ENCODE measurements at regions not wholly inside any gene's neighbourhood (a gene's known extent, or its start where the extent isn't known, plus 50 kb on each side); places are given as distances from the start of the nearest gene placed in this dataset.

GRCh38 chr4:97153042-97153441, 990.2 kb downstream of the STPG2 start:
- Mint-ChIP-seq H3K4me1 (no peaks in the 10 kb centered on the region), H3K4me3 (no peak overlapping the region), H3K36me3 (no peaks in the 10 kb centered on the region), H3K27me3 (no peaks in the 10 kb centered on the region), H3K27ac (no peak overlapping the region), H3K9me3 (no peaks in the 10 kb centered on the region)

- no peaks in the 10 kb centered on the region for H3K27me3 Mint-ChIP-seq
- no peaks in the 10 kb centered on the region for H3K4me1 Mint-ChIP-seq
- H3K4me3 Mint-ChIP-seq = no peak overlapping the region
- H3K9me3 Mint-ChIP-seq = peaks cover 3 to 4% (median 3%) of the 10 kb centered on the region in 3 donors
- no peaks in the 10 kb centered on the region for H3K36me3 Mint-ChIP-seq
- no peak overlapping the region for H3K27ac Mint-ChIP-seq
These were observed 983.7 kb downstream of the STPG2 start for GRCh38 chr4:97159625-97160024.

- H3K36me3 Mint-ChIP-seq = peaks cover 4% of the 10 kb centered on the region
- H3K27ac Mint-ChIP-seq = no peak overlapping the region
- no peaks in the 10 kb centered on the region for H3K4me1 Mint-ChIP-seq
- peaks cover 0 to 2% (median 1%) of the 10 kb centered on the region in 3 donors for H3K9me3 Mint-ChIP-seq
- H3K4me3 Mint-ChIP-seq = no peak overlapping the region
- no peaks in the 10 kb centered on the region for H3K27me3 Mint-ChIP-seq
These were observed 958.0 kb downstream of the STPG2 start for GRCh38 chr4:97185233-97185632.

- no peak overlapping the region for H3K27ac Mint-ChIP-seq
- no peaks in the 10 kb centered on the region for H3K36me3 Mint-ChIP-seq
- no peaks in the 10 kb centered on the region for H3K4me1 Mint-ChIP-seq
- no peak overlapping the region for H3K4me3 Mint-ChIP-seq
- peaks cover 0 to 20% (median 6%) of the 10 kb centered on the region in 3 donors for H3K9me3 Mint-ChIP-seq
- H3K27me3 Mint-ChIP-seq = no peaks in the 10 kb centered on the region
These were observed 946.2 kb downstream of the STPG2 start for GRCh38 chr4:97197106-97197505.

GRCh38 chr4:97208749-97209148, 934.5 kb downstream of the STPG2 start:
- no peak overlapping the region for H3K27ac Mint-ChIP-seq
- peaks cover 2 to 12% (median 6%) of the 10 kb centered on the region in 3 donors for H3K9me3 Mint-ChIP-seq
- peaks cover 1% of the 10 kb centered on the region for H3K36me3 Mint-ChIP-seq
- no peaks in the 10 kb centered on the region for H3K27me3 Mint-ChIP-seq
- no peaks in the 10 kb centered on the region for H3K4me1 Mint-ChIP-seq
- no peak overlapping the region for H3K4me3 Mint-ChIP-seq

- Mint-ChIP-seq H3K9me3 (no peaks in the 10 kb centered on the region), H3K36me3 (no peaks in the 10 kb centered on the region), H3K4me1 (no peaks in the 10 kb centered on the region), H3K27me3 (no peaks in the 10 kb centered on the region), H3K27ac (no peak overlapping the region), H3K4me3 (no peak overlapping the region)
These were observed 927.8 kb downstream of the STPG2 start for GRCh38 chr4:97215409-97215941.

GRCh38 chr4:97216046-97216445, 927.2 kb downstream of the STPG2 start:
- H3K9me3 Mint-ChIP-seq = no peaks in the 10 kb centered on the region

GRCh38 chr4:97235521-97235920, 907.8 kb downstream of the STPG2 start:
- peaks cover 0 to 1% (median 0%) of the 10 kb centered on the region in 3 donors for H3K4me1 Mint-ChIP-seq
- H3K36me3 Mint-ChIP-seq = no peaks in the 10 kb centered on the region
- H3K27ac Mint-ChIP-seq = no peak overlapping the region
- H3K9me3 Mint-ChIP-seq = peaks cover 0 to 2% (median 0%) of the 10 kb centered on the region in 3 donors
- no peak overlapping the region for H3K4me3 Mint-ChIP-seq
- no peaks in the 10 kb centered on the region for H3K27me3 Mint-ChIP-seq

More at GRCh38 chr4:97216046-97216445, 927.2 kb downstream of the STPG2 start:
- H3K4me1 Mint-ChIP-seq = no peaks in the 10 kb centered on the region
- H3K36me3 Mint-ChIP-seq = no peaks in the 10 kb centered on the region
- H3K27ac Mint-ChIP-seq = no peak overlapping the region
- no peaks in the 10 kb centered on the region for H3K27me3 Mint-ChIP-seq
- no peak overlapping the region for H3K4me3 Mint-ChIP-seq

- Mint-ChIP-seq H3K9me3 (peaks cover 0 to 6% (median 2%) of the 10 kb centered on the region in 3 donors), H3K4me1 (peaks cover 0 to 1% (median 0%) of the 10 kb centered on the region in 3 donors), H3K27ac (no peak overlapping the region), H3K27me3 (no peaks in the 10 kb centered on the region), H3K36me3 (no peaks in the 10 kb centered on the region), H3K4me3 (no peak overlapping the region)
These were observed 904.2 kb downstream of the STPG2 start for GRCh38 chr4:97238956-97239666.

GRCh38 chr4:97239667-97239997, 903.6 kb downstream of the STPG2 start:
- H3K36me3 Mint-ChIP-seq = no peaks in the 10 kb centered on the region
- H3K9me3 Mint-ChIP-seq = peaks cover 0 to 6% (median 2%) of the 10 kb centered on the region in 3 donors
- H3K27ac Mint-ChIP-seq = no peak overlapping the region
- peaks cover 0 to 1% (median 0%) of the 10 kb centered on the region in 3 donors for H3K4me1 Mint-ChIP-seq
- H3K27me3 Mint-ChIP-seq = no peaks in the 10 kb centered on the region
- H3K4me3 Mint-ChIP-seq = no peak overlapping the region

GRCh38 chr4:97252615-97253154, 890.6 kb downstream of the STPG2 start:
- Mint-ChIP-seq H3K4me1 (no peaks in the 10 kb centered on the region), H3K36me3 (no peaks in the 10 kb centered on the region), H3K27me3 (no peaks in the 10 kb centered on the region), H3K4me3 (no peak overlapping the region), H3K27ac (peak overlapping the region in 1 of 3 donors; percentile 61), H3K9me3 (peaks cover 1 to 11% (median 5%) of the 10 kb centered on the region in 3 donors)

- Mint-ChIP-seq H3K27me3 (no peaks in the 10 kb centered on the region), H3K27ac (no peak overlapping the region), H3K36me3 (no peaks in the 10 kb centered on the region), H3K9me3 (peaks cover 0 to 6% (median 3%) of the 10 kb centered on the region in 3 donors), H3K4me3 (no peak overlapping the region), H3K4me1 (no peaks in the 10 kb centered on the region)
These were observed 880.5 kb downstream of the STPG2 start for GRCh38 chr4:97262769-97263168.

- no peaks in the 10 kb centered on the region for H3K4me1 Mint-ChIP-seq
- H3K27me3 Mint-ChIP-seq = no peaks in the 10 kb centered on the region
- no peak overlapping the region for H3K27ac Mint-ChIP-seq
- H3K4me3 Mint-ChIP-seq = no peak overlapping the region
- no peaks in the 10 kb centered on the region for H3K36me3 Mint-ChIP-seq
- H3K9me3 Mint-ChIP-seq = peaks cover 2 to 4% (median 3%) of the 10 kb centered on the region in 3 donors
These were observed 873.2 kb downstream of the STPG2 start for GRCh38 chr4:97270051-97270450.

- Mint-ChIP-seq H3K4me1 (no peaks in the 10 kb centered on the region), H3K27ac (no peak overlapping the region), H3K4me3 (no peak overlapping the region), H3K9me3 (peaks cover 1 to 14% (median 4%) of the 10 kb centered on the region in 3 donors), H3K36me3 (no peaks in the 10 kb centered on the region), H3K27me3 (no peaks in the 10 kb centered on the region)
These were observed 863.9 kb downstream of the STPG2 start for GRCh38 chr4:97279391-97279790.

GRCh38 chr4:97300561-97300960, 842.7 kb downstream of the STPG2 start:
- H3K9me3 Mint-ChIP-seq = peaks cover 1 to 9% (median 7%) of the 10 kb centered on the region in 3 donors
- H3K27me3 Mint-ChIP-seq = no peaks in the 10 kb centered on the region
- no peak overlapping the region for H3K27ac Mint-ChIP-seq
- H3K4me1 Mint-ChIP-seq = no peaks in the 10 kb centered on the region
- H3K4me3 Mint-ChIP-seq = no peak overlapping the region
- peaks cover 2% of the 10 kb centered on the region for H3K36me3 Mint-ChIP-seq

- Mint-ChIP-seq H3K36me3 (peaks cover 2% of the 10 kb centered on the region), H3K27ac (no peak overlapping the region), H3K4me3 (no peak overlapping the region), H3K27me3 (no peaks in the 10 kb centered on the region), H3K9me3 (peaks cover 3 to 11% (median 7%) of the 10 kb centered on the region in 3 donors), H3K4me1 (no peaks in the 10 kb centered on the region)
These were observed 837.9 kb downstream of the STPG2 start for GRCh38 chr4:97305351-97305750.

All from IgD-negative memory B cell (primary cell).